HG02884 (cell line): ENCODE measurements at regions not wholly inside any gene's neighbourhood (a gene's known extent, or its start where the extent isn't known, plus 50 kb on each side); places are given as distances from the start of the nearest gene placed in this dataset.
"Not testable (repeated sequence)": the region's sequence is repeated elsewhere in the genome, so short reads cannot be mapped to it uniquely, and the experiment has no call there.

ENCODE experiments used
- ATAC-seq: cut with Tn5 transposase; IDR thresholded peaks from one replicate; pipeline ENCODE4 v1.9.1; 2021; ENCODE audit warnings: mild to moderate bottlenecking, moderate library complexity; ENCODE audit not compliant: unreplicated experiment

DNA sequence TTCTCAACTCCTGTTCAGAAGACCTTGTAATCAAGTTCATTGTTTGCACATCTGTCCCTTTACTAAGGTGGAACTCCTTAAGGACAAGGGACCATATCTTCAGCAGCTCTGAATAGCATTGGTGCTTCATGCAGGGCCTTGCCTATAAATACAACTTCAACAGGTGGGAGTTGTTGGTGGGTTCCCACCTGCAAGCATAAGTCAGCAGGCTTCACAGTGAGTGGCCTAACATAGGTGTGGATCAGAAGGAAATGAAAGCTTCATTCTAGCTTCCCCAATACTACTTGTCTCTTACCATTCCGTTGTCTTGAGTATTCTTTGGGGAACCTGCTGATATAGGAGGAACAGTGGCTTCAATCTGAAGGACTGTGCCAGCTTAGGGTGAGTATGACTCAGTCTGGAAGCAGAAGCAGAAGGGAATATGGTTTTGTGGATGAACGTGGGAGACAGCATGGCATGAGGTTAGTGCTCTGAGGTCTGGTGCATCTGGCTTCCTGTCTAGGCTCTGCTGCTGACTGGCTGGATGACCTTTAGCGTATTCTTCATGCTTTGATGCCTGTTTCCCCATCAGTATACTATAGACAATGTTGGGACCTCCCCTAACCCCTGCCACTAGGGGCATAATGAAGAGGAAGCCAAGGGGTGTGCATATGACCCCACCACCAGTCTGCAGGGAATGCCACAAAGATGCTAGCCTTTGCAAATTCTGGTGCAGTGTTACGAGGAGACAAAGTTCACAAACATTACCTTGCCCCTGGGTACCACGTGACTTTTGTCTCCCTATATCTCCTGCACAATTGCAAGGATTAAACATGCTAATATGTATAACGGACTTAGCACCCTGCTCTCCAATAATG, 192.3 kb downstream of the PALM2AKAP2 start:
- ATAC-seq = peak; percentile 35

DNA sequence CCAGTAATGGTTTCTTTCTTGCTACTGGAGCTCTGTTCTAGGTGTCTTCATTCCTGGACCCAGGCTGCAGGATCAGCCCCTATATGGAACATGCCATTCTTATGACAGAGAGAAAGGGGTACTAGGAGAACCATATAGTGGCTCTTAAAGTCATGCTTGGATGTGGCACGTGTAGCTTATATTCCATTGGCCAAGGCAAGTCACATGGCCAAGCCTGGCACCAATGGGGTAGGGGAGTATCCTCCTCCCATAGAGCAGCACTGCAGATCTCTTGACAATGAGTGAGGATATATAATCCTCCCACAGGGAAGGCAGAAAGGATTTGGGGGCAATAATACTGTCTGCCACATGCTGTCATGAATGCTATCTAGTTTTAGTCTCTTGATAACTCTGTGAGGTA, 193.3 kb downstream of the PALM2AKAP2 start:
- ATAC-seq = no peak

DNA sequence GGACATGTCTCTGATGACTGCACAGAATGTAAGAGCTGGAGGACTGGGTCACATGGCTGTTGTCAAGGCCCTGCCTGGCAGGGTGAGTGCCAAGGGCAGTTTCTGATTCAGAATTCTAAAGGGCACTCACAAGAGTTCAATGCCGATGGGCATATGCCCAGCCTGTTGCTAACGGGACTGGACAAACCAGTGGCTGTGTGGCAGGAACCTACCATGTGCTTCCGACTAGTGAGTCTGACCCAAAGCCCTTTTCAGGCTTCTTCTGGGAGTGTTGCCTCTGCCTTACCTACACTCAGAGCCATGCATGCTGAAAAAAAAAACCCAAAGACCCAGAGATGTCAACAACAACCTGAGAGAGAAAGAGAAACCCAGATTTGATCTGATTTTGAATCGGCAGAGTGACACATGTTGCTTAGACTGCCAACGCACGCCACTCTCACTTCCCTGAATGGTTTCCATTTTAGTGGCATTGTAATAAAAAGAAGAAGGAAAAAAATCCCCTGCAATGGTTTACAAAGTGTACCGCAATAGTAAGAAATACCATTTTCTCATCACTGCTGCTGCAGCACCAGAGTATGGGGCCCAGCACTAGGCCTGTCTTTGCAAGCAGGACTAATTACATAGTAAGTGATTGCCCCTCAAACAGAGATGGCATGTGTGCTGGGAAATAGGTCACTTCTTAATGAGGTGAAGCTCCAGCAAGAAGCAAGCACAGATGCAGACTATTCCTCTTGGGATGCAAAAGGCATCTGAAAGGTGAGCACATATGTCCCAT, 194.3 kb downstream of the PALM2AKAP2 start:
- peak; percentile 67 for ATAC-seq

- ATAC-seq = peak; percentile 3
Observed at GRCh38 chr9:109974918-109975276, 194.9 kb downstream of the PALM2AKAP2 start.

GRCh38 chr9:109975574-109976295, 195.7 kb downstream of the PALM2AKAP2 start:
- no peak for ATAC-seq

GRCh38 chr9:109976303-109976702, 196.3 kb downstream of the PALM2AKAP2 start:
- ATAC-seq = no peak

DNA sequence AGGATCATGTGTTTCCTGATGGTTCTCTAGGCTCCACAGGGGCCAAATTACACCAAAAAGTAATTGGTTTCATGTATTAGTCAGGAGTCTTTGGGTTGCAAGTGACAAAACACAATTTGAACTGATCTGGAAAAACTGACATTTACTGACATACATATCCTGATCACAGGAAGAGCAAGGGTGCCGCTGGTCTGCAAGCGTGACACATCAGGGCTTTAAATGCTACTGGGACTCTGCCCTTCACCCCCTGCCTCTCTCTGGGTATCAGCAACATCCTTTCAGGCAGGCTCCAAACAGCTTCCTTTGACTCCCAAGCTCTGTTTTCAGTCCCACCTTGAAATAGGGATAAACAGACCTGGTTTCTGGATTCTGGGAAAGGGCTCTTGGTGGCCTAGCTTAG, 197.5 kb downstream of the PALM2AKAP2 start:
- ATAC-seq = no peak

- no peak for ATAC-seq
Observed at GRCh38 chr9:109981091-109981490, 201.1 kb downstream of the PALM2AKAP2 start.

- no peak for ATAC-seq
Observed at GRCh38 chr9:109986521-109986991, 206.6 kb downstream of the PALM2AKAP2 start.

DNA sequence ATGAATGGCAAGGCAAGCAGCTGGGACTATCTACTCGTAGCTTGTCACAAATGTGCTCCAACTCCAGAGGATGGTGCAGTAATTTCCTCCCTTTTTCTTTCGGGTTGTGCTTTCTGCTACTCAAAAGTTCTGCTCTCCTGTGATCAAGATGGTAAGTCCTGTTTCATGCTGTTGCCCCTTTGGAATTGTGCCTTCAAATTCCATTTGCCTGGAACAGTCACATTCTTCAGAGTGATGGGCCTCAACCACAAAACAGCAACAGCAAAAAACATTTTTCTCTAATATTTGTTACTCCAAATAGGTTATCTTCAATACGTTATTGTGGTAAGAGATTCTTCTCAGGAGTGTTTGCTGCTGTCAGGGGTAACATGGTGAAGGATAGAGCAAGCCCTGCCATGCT, 209.3 kb downstream of the PALM2AKAP2 start:
- ATAC-seq = no peak

GRCh38 chr9:109990541-109990940, 210.5 kb downstream of the PALM2AKAP2 start:
- no peak for ATAC-seq

GRCh38 chr9:109992293-109992692, 212.3 kb downstream of the PALM2AKAP2 start:
- no peak for ATAC-seq

DNA sequence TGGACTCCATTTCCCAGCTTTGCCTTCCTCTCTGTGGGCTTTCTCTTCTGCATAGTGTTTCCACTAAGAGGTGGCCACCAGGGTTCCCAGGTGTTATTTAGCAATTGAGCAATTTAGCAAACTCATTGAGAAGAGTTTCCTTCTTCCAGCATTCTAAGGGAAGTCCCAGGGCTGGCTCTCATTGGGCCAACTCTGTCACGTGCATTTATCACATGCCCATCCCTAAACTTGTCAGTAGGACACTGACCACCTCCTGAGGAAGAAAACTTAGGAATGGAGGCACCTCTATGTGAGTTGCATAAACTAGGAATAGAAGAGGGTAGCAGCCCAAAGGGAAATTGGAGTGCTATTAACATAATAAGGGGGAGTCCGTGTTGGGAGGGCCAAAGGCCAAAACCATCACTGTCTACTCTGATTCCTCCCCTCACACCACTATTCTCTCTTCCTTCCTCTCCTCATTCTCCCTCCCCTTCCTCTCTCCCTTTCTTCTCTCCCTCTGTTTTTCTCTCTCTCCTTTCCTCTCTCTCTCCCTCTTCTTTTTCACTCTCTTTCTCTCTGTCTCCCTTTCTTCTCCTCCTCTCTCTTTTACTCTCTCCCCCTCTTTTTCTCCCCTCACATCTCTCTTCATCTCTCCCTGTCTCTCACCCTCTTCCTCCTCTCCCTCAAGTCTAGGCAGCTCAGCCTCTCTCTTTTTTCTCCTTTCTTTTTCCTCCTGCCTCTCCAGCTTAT, 213.4 kb downstream of the PALM2AKAP2 start:
- ATAC-seq = no peak

DNA sequence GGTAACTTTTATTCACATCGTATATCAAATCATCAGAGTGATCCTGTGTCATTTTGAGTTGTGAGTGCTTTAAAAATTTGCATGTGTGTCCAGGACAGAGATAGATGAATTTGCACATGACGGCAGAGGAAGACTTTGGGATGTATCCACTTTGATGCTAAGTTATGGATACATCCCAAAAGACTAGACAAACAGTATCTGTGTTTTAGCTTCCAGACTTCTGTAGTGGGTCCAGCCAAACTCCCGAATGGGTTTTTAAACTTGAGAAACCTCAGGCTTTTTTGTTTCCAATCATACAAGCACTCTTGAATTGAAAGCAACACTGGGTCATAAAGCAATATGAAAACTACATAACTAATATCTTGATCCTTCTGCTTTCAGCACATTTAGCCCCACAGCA, 213.8 kb downstream of the C9orf152 start:
- ATAC-seq = no peak

GRCh38 chr9:109996936-109997580, 210.9 kb downstream of the C9orf152 start:
- ATAC-seq = no peak

DNA sequence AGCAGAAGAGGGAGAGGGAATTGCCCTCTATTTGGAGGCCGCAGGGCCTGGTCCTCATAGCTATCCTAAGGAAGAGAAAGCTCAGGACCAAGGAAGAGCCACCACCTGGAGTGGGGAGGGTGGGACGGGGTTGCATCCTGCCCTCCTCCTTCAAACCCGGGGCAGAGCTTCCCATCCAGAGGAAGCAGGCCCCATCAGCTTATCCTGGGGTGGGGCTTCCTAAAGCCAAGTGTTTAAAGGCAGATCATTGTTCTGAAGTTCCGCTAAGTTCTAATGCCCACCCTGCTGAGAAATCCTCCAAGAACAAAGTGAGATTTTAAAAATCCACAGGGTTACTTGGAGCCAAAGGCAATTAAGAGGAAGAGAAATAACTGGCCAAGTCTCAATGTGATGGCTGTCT, 210.3 kb downstream of the C9orf152 start:
- ATAC-seq = no peak

DNA sequence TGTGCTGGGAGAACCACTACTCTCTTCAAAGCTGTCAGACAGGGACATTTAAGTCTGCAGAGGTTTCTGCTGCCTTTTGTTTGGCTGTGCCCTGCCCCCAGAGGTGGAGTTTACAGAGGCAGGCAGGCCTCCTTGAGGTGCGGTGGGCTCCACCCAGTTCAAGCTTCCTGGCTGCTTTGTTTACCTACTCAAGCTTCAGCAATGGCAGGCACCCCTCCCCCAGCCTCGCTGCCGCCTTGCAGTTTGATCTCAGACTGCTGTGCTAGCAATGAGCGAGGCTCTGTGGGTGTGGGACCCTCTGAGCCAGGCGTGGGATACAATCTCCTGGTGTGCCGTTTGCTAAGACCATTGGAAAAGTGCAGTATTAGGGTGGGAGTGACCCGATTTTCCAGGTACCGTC, 202.4 kb downstream of the C9orf152 start:
- ATAC-seq = not testable (repeated sequence)

DNA sequence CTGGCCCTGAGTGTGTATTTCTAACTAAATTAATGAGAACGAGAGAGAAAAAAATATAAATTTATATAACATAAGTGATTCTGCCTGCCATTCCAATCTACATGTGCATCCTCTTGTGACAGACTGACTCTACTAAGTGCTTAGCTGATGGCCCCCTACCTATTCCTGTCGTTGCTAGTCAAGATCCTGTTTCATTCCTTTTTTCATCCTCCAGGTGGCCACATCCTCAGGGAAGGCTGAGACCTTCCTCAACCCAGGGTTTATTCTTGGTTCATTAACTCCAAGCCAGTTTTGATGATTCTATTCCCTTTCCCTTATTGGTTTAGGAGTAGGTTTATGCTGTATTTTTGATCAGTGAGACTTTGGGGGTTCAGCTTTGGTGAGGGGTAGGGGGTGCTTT, 201.3 kb downstream of the C9orf152 start:
- ATAC-seq = no peak

- peak; percentile 77 for ATAC-seq
Observed at GRCh38 chr9:110007477-110008270, 200.3 kb downstream of the C9orf152 start.
